ENCODE measurements at regions not wholly inside any gene's neighbourhood (a gene's known extent, or its start where the extent isn't known, plus 50 kb on each side); places are given as distances from the start of the nearest gene placed in this dataset.

- TF ChIP-seq ZNF704 (CRISPR knock-in tag; IDR thresholded peaks at IDR 0.05; ENCODE audit: borderline replicate concordance): no peak
- TF ChIP-seq CHD2 (IDR thresholded peaks at IDR 0.05; ENCODE audit: low read depth, low read length): no peak
- no peak for TF ChIP-seq ZNF841 (CRISPR knock-in tag; IDR thresholded peaks at IDR 0.05; ENCODE audit: borderline replicate concordance)
- TF ChIP-seq HNF1B (CRISPR knock-in tag; IDR thresholded peaks at IDR 0.05): no peak
- TF ChIP-seq ZNF709 (CRISPR knock-in tag; IDR thresholded peaks at IDR 0.05): no peak
- no peak for TF ChIP-seq CCAR2 (optimal IDR thresholded peaks at IDR 0.05; ENCODE audit: low read depth, low read length)
- TF ChIP-seq AKAP8 (CRISPR knock-in tag; IDR thresholded peaks at IDR 0.05): no peak
- no peak for TF ChIP-seq PRMT3 (CRISPR knock-in tag; IDR thresholded peaks at IDR 0.05; ENCODE audit: borderline replicate concordance, low read depth)
- no peak for TF ChIP-seq NR2F6 (IDR thresholded peaks at IDR 0.05)
- no peak for TF ChIP-seq NR2F6 (CRISPR knock-in tag; IDR thresholded peaks at IDR 0.05)
- no peak for TF ChIP-seq ZNF33B (CRISPR knock-in tag; IDR thresholded peaks at IDR 0.05)
- no peak for TF ChIP-seq THYN1 (CRISPR knock-in tag; IDR thresholded peaks at IDR 0.05; ENCODE audit: borderline replicate concordance, low read depth)
- TF ChIP-seq ZNF296 (CRISPR knock-in tag; conservative IDR thresholded peaks at IDR 0.05): no peak
- no peak for TF ChIP-seq ZNF496 (CRISPR knock-in tag; IDR thresholded peaks at IDR 0.05; ENCODE audit: insufficient replicate concordance)
Measured at GRCh38 chr2:194182888-194183287, 1474.1 kb upstream of the SLC39A10 start (continued).
